Transverse colon (tissue), 4 donors: ENCODE measurements at regions not wholly inside any gene's neighbourhood (a gene's known extent, or its start where the extent isn't known, plus 50 kb on each side); places are given as distances from the start of the nearest gene placed in this dataset.

Experiments used
- DNase-seq: peaks from one replicate; pipeline ENCODE4 v3.0.0-alpha.2; 2019
- H3K27ac ChIP-seq, 4 donors: fragments of 200-600 bp; sonication (generic); 2 replicates each; pipeline ENCODE4 v1.5.1; 2016 to 2018; ENCODE audit warnings: inconsistent platforms in 4 of 4
- H3K27me3 ChIP-seq: fragments of 200-600 bp; sonication (generic); 2 replicates; pipeline ENCODE4 v1.5.1; 2017; ENCODE audit warnings: inconsistent platforms
- H3K36me3 ChIP-seq, 4 donors: fragments of 200-600 bp; sonication (generic); 2 replicates each; pipeline ENCODE4 v1.5.1; 2017 to 2019; ENCODE audit warnings: inconsistent platforms in 4 of 4
- H3K4me1 ChIP-seq, 4 donors: fragments of 200-600 bp; sonication (generic); 2 replicates each; pipeline ENCODE4 v1.5.1; 2017 to 2020; ENCODE audit warnings: inconsistent platforms in 4 of 4
- H3K4me3 ChIP-seq, 4 donors: fragments of 200-600 bp; sonication (generic); 1 replicate in 1 of 4; 2 replicates in 3 of 4; pipeline versions ENCODE4 v1.5.1 to v1.6.1; 2017 to 2019; ENCODE audit warnings: inconsistent platforms in 4 of 4
- H3K9me3 ChIP-seq, 2 donors: fragments of 200-600 bp; sonication (generic); 2 replicates each; pipeline ENCODE4 v1.5.1; 2017 to 2019; ENCODE audit warnings: inconsistent platforms in 2 of 2
- EP300 ChIP-seq: sonication (generic); formaldehyde crosslinking; IDR thresholded peaks from one replicate; pipeline ENCODE4 v1.6.1; 2017; ENCODE audit warnings: antibody characterized with exemption, low read depth
- POLR2A ChIP-seq: fragments of 450-650 bp; IDR thresholded peaks from one replicate; pipeline ENCODE4 v1.6.1; 2016; ENCODE audit warnings: antibody characterized with exemption, mild to moderate bottlenecking, moderate library complexity
- POLR2AphosphoS5 ChIP-seq, 3 donors: sonication (generic); formaldehyde crosslinking; IDR thresholded peaks; one replicate each; pipeline ENCODE4 v1.6.1; 2016; ENCODE audit warnings: antibody characterized with exemption in 3 of 3
- WGBS, 2 donors: methylation state at CpG; one replicate each; pipeline ENCODE4 v1.1.5; 2018; ENCODE audit warnings: low coverage in 1 of 2; 5-methylcytosine and 5-hydroxymethylcytosine counted together
- in situ Hi-C, 4 donors: fragments of 200-750 bp; cut with MboI; loops; one replicate each; pipeline versions ENCODE4 v1.15.0 to v1.15.1; 2017; ENCODE audit warnings: low sequenced_read_pairs in 3 of 4, low pct_ligation_motif_present in 1 of 4, low pct_unique_long_range_greater_than_20kb in 1 of 4
- intact Hi-C: fragments of 100-400 bp; cut with DNase I; formaldehyde crosslinking; loops from one replicate; pipeline ENCODE4 v1.15.1; 2023; ENCODE audit warnings: low total_unique reads
- TF ChIP-seq, protein P1 (sequence below), 5 experiments: fragments of 200-600 bp in 3 of 5; fragments of 450-650 bp in 2 of 5; sonication (generic) in 3 of 5; IDR thresholded peaks; 1 replicate in 2 of 5; 2 replicates in 3 of 5; pipeline ENCODE4 v1.5.1; 2016 to 2017; ENCODE audit warnings: antibody characterized with exemption in 5 of 5, inconsistent platforms in 3 of 5, mild to moderate bottlenecking in 2 of 5, moderate library complexity in 1 of 5

DNA sequence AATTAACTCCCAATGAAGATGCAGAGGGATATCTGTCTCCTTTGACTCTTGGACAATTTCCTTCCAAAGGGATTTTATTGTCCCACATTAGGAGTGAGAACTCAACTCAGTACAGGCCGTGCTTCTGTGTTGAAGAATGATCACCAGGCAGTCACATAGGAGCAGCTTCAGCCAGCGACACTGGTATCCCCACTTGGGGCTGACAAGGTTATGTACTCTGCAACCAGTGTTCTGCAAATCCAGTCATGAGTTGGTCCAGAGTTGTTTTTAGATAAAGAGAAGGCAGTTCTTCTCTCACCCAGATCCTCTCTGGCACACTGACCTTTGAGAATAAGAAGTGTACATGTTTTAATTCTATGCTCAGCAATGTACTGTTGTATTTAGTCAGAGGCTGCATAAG is 415.8 kb downstream of the SETD4 start:
- 70 to 79% methylated on average over 2 of the region's 2 CpGs for WGBS, 2 donors
- DNase-seq: no peak
- Histone ChIP-seq H3K36me3 (no peaks in the 10 kb centered on the region), H3K4me3 (no peak overlapping the region), H3K9me3 (no peaks in the 10 kb centered on the region), H3K27ac (no peak overlapping the region), H3K27me3 (no peaks in the 10 kb centered on the region), H3K4me1 (no peaks in the 10 kb centered on the region)
- in situ Hi-C loops: no loop called here
- intact Hi-C loops: no loop called here
- TF ChIP-seq EP300 (no peak), POLR2A (no peak), POLR2AphosphoS5 (IDR thresholded peaks at IDR 0.05) (no peak)
- TF ChIP-seq, protein P1, sequence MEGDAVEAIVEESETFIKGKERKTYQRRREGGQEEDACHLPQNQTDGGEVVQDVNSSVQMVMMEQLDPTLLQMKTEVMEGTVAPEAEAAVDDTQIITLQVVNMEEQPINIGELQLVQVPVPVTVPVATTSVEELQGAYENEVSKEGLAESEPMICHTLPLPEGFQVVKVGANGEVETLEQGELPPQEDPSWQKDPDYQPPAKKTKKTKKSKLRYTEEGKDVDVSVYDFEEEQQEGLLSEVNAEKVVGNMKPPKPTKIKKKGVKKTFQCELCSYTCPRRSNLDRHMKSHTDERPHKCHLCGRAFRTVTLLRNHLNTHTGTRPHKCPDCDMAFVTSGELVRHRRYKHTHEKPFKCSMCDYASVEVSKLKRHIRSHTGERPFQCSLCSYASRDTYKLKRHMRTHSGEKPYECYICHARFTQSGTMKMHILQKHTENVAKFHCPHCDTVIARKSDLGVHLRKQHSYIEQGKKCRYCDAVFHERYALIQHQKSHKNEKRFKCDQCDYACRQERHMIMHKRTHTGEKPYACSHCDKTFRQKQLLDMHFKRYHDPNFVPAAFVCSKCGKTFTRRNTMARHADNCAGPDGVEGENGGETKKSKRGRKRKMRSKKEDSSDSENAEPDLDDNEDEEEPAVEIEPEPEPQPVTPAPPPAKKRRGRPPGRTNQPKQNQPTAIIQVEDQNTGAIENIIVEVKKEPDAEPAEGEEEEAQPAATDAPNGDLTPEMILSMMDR (IDR thresholded peaks at IDR 0.05): no peak

DNA sequence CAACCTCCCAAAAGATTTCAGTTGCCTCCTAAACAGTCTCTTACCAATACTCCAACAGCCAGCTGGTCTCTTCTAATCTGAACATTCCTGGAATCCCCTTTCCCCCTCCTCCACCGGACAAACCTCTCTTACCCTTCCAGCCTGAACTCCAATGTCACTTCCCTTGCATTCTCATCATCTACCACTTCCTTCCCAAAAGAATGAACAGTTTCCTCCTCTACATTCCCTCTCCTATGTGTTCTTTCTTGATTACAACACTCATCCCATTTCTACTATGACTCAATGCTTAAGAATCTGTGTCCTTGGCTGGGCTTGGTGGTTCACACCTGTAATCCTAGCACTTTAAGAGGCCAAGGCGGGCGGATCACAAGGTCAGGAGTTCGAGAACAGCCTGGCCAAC is 417.1 kb downstream of the SETD4 start:
- no peak overlapping the region for H3K27ac ChIP-seq
- in situ Hi-C loops (no loop called here), intact Hi-C loops (no loop called here)
- H3K4me3 ChIP-seq: no peak overlapping the region
- no peaks in the 10 kb centered on the region for H3K4me1 ChIP-seq
- 72 to 77% methylated on average over 3 to 4 of the region's 4 CpGs for WGBS, 2 donors
- DNase-seq: no peak
- H3K36me3 ChIP-seq: no peaks in the 10 kb centered on the region
- H3K9me3 ChIP-seq: no peaks in the 10 kb centered on the region
- no peaks in the 10 kb centered on the region for H3K27me3 ChIP-seq
- TF ChIP-seq EP300: no peak
- TF ChIP-seq POLR2A: no peak
- TF ChIP-seq, protein P1 (IDR thresholded peaks at IDR 0.05): no peak
- TF ChIP-seq POLR2AphosphoS5 (IDR thresholded peaks at IDR 0.05): no peak

DNA sequence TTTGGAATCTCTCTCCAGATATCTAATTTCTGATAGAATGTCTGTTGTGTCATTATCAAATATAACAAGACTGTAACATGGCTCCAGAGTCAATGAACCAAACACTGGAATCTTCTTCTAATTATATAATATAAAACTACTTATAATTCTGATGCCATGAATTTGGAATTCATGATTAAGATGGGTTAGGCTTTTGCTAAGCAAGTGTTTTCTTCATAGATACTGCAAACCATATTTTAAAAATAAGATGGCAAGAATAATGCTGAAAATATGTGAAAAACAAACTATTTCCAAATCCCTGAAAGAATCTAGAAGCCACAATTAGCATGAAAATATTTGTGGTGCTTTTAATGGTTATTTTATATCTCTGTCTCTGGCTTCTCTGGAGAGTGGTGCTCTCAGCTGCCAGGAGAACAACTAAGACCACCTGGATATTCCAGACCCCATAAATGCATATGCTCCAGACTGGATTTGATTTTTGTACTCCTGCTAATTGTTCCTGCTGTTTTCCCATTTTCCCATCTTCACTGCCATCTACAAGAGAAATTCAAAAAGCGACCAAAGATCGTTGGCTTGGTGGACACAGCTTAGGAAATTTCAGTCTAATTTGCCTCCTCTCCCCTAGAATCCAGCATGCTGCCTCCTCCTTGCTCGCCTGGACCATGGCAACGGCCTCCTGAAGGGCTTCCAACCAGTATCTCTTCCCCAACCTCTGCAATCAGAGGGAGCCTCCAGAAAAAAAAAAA is 418.9 kb downstream of the SETD4 start:
- DNase-seq: no peak
- H3K4me1 ChIP-seq: no peaks in the 10 kb centered on the region
- WGBS, 2 donors: 75 to 79% methylated on average over 4 of the region's 4 CpGs
- H3K27ac ChIP-seq: no peak overlapping the region
- in situ Hi-C loops: no loop called here
- H3K4me3 ChIP-seq: no peak overlapping the region
- intact Hi-C loops: no loop called here
- no peaks in the 10 kb centered on the region for H3K36me3 ChIP-seq
- H3K9me3 ChIP-seq: no peaks in the 10 kb centered on the region
- TF ChIP-seq, protein P1 (IDR thresholded peaks at IDR 0.05): no peak
- no peak for TF ChIP-seq EP300
- TF ChIP-seq POLR2AphosphoS5 (IDR thresholded peaks at IDR 0.05): no peak
- TF ChIP-seq POLR2A: no peak
- no peaks in the 10 kb centered on the region for H3K27me3 ChIP-seq

DNA sequence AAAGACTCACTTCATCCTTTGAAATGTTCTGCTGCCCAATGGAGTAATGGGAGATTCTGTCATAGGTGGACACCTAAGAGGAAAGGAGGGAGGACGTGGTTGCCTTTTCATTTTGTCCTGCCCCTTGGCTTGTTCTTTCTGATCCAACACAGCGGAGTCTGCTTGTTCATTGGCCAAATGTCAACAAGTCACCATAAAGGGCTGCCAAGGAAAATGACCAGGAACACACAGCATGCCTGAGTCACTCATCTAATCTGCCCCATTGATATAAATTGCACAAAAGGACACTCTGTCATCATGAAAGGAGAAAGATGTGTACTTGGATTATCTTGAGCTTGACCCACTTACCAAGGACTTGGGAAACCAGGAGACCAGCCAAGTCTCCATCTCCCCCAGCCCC is 422.9 kb downstream of the SETD4 start:
- H3K27ac ChIP-seq: no peak overlapping the region
- H3K36me3 ChIP-seq: no peaks in the 10 kb centered on the region
- no peak overlapping the region for H3K4me3 ChIP-seq
- in situ Hi-C loops: no loop called here
- H3K9me3 ChIP-seq: no peaks in the 10 kb centered on the region
- H3K27me3 ChIP-seq: no peaks in the 10 kb centered on the region
- DNase-seq: no peak
- H3K4me1 ChIP-seq: no peaks in the 10 kb centered on the region
- 54 to 78% methylated on average over 2 of the region's 2 CpGs for WGBS, 2 donors
- intact Hi-C loops: no loop called here
- TF ChIP-seq, protein P1 (IDR thresholded peaks at IDR 0.05): no peak
- TF ChIP-seq POLR2A: no peak
- no peak for TF ChIP-seq POLR2AphosphoS5 (IDR thresholded peaks at IDR 0.05)
- TF ChIP-seq EP300: no peak
